ENCODE measurements at regions not wholly inside any gene's neighbourhood (a gene's known extent, or its start where the extent isn't known, plus 50 kb on each side); places are given as distances from the start of the nearest gene placed in this dataset.

GRCh38 chr6:139919107-139920026 is 544.9 kb upstream of the CITED2 start:
- no peak for DNase-seq

GRCh38 chr6:139917951-139918630 is 543.6 kb upstream of the CITED2 start:
- no peak for DNase-seq

- no peak for DNase-seq
These were observed 540.5 kb upstream of the CITED2 start for GRCh38 chr6:139914910-139915309.

GRCh38 chr6:139912735-139913400 is 538.4 kb upstream of the CITED2 start:
- DNase-seq, result no peak

GRCh38 chr6:139909992-139910391 is 535.5 kb upstream of the CITED2 start:
- DNase-seq, result no peak

GRCh38 chr6:139905404-139906052 is 531.1 kb upstream of the CITED2 start:
- no peak for DNase-seq

- DNase-seq, result no peak
These were observed 530.1 kb upstream of the CITED2 start for GRCh38 chr6:139904568-139904967.

- no peak for DNase-seq
These were observed 529.7 kb upstream of the CITED2 start for GRCh38 chr6:139904158-139904533.

- DNase-seq, result no peak
These were observed 529.1 kb upstream of the CITED2 start for GRCh38 chr6:139903411-139904157.

- DNase-seq, result no peak
These were observed 520.9 kb upstream of the CITED2 start for GRCh38 chr6:139895205-139895793.

GRCh38 chr6:139894271-139894670 is 519.8 kb upstream of the CITED2 start:
- no peak for DNase-seq

GRCh38 chr6:139891471-139891870 is 517.0 kb upstream of the CITED2 start:
- no peak for DNase-seq

- no peak for DNase-seq
These were observed 514.3 kb upstream of the CITED2 start for GRCh38 chr6:139888681-139889122.

GRCh38 chr6:139887275-139887674 is 512.8 kb upstream of the CITED2 start:
- no peak for DNase-seq

- DNase-seq, result no peak
These were observed 511.9 kb upstream of the CITED2 start for GRCh38 chr6:139886396-139886795.

- no peak for DNase-seq
These were observed 511.5 kb upstream of the CITED2 start for GRCh38 chr6:139885909-139886308.

- no peak for DNase-seq
These were observed 509.3 kb upstream of the CITED2 start for GRCh38 chr6:139883776-139884175.

GRCh38 chr6:139882977-139883728 is 508.7 kb upstream of the CITED2 start:
- no peak for DNase-seq

- no peak for DNase-seq
These were observed 507.8 kb upstream of the CITED2 start for GRCh38 chr6:139882234-139882633.

- DNase-seq, result peak; percentile 15
These were observed 507.3 kb upstream of the CITED2 start for GRCh38 chr6:139881728-139882211.

GRCh38 chr6:139881236-139881635 is 506.8 kb upstream of the CITED2 start:
- no peak for DNase-seq
